HS-5 (cell line): ENCODE measurements at regions not wholly inside any gene's neighbourhood (a gene's known extent, or its start where the extent isn't known, plus 50 kb on each side); places are given as distances from the start of the nearest gene placed in this dataset.

Experiments used
- DNase-seq: peaks from one replicate; pipeline ENCODE4 v3.0.0-alpha.2; 2012; ENCODE audit warnings: low read depth

GRCh38 chr14:62546862-62547474 is 498.3 kb downstream of the KCNH5 start:
- no peak for DNase-seq

GRCh38 chr14:62557416-62557815 is 487.8 kb downstream of the KCNH5 start:
- DNase-seq, result no peak

DNA sequence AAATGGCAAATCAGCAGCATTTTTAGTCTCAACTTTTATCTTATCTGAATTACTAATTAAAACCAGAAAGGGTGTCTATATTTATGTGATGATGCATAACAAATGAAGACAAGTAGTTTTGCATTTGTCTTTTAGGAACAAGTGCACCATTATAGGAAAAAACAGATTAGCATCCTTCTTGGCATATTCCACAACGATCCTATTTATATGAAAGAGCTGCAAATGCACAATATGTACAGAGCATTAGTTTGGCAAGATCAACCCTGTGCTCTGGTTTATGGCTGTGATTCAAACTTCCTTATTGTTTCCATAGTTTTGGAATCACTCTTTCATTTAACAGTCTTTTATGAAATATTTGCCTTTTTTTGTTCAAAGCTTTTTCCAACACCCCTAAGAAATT is 486.8 kb downstream of the KCNH5 start:
- no peak for DNase-seq

DNA sequence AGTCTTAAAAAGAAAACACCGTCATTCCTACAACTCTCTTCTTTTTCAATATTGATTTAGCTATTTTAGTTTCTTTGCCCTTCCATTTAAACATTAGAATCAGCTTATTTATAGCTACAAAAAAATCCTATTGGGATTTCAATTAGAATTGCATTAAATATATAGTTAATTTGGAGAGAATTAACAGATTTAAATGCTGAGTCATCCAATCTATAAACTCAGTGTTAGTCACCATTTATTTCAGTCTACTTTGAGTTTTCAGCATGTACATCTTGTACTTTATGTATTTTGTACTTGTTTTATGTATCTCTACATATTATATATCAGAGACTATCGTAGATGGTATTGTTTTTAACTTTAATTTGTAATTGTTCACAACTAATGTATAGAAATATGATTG is 460.0 kb downstream of the KCNH5 start:
- DNase-seq, result no peak

DNA sequence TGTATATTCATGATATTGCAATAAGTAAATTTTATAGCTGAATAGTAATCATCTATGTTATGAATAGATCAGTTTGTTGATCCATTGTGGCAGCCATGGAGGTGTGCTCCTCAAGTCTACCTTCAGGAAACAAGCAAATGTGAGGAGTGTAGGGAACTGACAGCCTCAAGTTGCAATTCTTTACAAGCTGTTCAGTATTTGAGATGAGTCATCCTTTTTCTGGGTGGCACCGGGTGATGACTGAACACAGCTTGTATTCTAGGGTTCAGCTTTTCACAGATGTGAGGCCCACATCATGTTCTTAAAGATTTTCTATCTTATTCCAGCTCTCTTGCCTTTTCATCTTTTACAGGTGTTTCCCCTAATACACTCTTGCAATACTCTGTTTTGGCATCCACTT is 452.4 kb downstream of the KCNH5 start:
- no peak for DNase-seq

- DNase-seq, result no peak
These were observed 448.1 kb downstream of the KCNH5 start for GRCh38 chr14:62597143-62597542.

DNA sequence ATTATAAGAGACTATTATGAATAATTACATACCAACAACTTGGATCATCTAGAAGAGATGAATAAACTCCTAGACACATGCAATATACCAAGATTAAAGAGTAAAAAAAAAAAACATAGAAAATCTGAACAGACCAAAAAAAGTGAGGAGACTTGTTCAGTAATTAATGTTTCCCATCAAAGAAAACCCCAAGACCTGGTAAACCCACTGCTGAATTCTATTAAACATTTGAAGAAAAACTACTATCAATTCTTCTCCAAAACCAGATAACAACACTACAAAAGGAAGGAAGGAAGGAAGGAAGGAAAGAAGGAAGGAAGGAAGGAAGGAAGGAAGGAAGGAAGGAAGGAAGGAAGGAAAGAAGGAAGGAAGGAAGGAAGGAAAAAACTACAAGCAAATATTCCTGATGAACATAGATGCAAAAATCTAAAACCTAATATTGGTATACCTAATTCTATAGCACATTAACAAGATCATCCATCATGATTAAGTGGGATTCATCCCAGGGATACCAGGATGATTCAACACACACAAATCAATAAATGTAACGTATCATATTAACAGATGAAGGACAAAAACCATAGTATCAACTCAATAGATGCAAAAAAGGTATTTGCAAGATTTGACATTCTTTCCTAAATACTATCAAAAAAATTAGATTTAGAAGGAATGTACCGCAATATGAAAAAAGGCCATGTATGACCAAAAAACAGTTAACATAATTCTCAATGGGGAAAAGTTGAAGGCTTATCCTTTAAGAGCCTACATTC is 445.5 kb downstream of the KCNH5 start:
- no peak for DNase-seq

DNA sequence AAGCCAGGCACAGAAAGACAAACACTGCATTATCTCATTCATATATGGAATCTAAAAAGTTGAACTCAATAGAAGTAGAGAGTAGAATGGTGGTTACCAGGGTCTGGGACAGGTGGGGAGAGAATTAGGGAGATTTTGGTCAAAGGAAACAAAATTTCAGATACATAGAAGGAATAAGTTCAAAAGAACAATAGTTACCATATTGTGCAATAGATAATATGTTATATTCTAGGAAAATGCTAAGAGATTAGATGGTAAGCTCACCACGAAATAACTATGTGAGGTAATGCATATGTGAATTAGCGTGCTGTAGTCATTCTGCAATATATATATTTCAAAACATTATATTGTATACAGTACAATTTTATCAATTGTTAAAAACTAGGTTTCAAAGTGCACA is 442.5 kb downstream of the KCNH5 start:
- no peak for DNase-seq

GRCh38 chr14:62604524-62604923 is 440.7 kb downstream of the KCNH5 start:
- no peak for DNase-seq

GRCh38 chr14:62614122-62614521 is 431.1 kb downstream of the KCNH5 start:
- DNase-seq, result no peak

- no peak for DNase-seq
These were observed 428.6 kb downstream of the KCNH5 start for GRCh38 chr14:62616668-62617067.

DNA sequence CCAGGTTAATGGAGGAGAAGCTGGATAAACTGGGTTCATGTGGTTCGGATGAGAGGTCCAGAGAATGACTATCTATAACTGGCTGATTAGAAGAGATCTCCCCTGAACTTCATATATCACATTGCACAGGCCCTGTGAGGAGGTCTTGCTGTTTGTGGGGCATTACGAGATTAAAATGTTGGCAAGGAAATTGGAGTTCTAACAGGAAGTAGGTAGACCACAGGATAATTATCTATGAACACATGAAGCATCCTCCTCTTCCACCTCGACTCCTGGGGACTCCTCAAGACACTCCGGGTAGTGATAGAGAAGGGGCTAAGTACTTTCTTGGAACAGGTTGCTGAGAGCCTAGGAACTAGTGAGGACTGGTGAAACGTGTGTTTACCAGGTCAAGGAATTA is 418.8 kb downstream of the KCNH5 start:
- DNase-seq, result no peak

- DNase-seq, result no peak
These were observed 416.0 kb downstream of the KCNH5 start for GRCh38 chr14:62629176-62629725.

DNA sequence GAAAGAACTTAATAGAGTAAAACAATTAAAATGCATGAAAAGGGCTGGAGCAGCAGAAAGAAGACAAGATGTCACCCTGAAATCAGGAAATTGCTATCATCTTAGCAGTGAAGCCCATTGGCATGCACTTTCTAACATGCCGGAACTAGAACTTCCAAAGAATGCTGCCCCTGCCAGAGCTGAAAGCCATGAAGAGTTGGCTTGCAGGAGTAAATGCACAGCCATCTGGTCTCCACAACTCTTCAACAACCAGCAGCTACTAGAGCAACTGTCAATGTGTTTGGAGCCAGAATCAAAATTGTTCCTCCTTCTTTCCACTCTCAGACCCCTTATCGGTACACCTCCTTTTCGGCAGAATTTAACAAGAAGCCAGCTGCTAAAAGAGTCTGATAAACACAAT is 414.1 kb downstream of the KCNH5 start:
- DNase-seq, result no peak

GRCh38 chr14:62632771-62633170 is 412.5 kb downstream of the KCNH5 start:
- no peak for DNase-seq

GRCh38 chr14:62645649-62646048 is 399.6 kb downstream of the KCNH5 start:
- DNase-seq, result no peak
